ENCODE measurements at regions not wholly inside any gene's neighbourhood (a gene's known extent, or its start where the extent isn't known, plus 50 kb on each side); places are given as distances from the start of the nearest gene placed in this dataset.
"Not testable (repeated sequence)": the region's sequence is repeated elsewhere in the genome, so short reads cannot be mapped to it uniquely, and the experiment has no call there.

DNA sequence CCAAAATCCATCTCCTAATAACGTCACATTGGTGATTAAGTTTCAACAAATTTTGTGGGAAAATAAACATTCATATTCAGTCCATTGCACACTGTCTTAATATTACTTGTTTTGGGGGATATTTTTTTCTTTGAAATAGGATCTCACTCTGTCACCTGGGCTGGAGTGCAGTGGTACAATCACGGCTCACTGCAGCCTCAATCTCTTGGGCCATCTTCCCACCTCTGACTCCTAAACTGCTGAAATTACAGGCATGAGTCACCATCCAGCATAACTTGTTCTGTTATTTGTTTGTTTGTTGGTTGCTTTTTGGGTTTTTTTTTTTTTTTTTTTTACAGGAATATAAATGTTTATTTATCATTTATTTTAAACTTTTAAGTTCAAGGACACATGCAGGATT, 556.1 kb upstream of the SLITRK6 start:
- Histone ChIP-seq H3K9me3 (ENCODE audit: low read length) (no peaks in the 10 kb centered on the region), H3K4me2 (ENCODE audit: low read length) (no peak overlapping the region), H3K79me2 (ENCODE audit: insufficient read depth, low read length) (no peaks in the 10 kb centered on the region; the same call in 1 of the 2 replicates), H3K9ac (ENCODE audit: low read length) (no peak overlapping the region), H2AFZ (ENCODE audit: low read length) (no peak overlapping the region), H3K9me2 (ENCODE audit: low read depth, low read length) (no peaks in the 10 kb centered on the region), H3K4me1 (ENCODE audit: insufficient read depth, low read length, severe bottlenecking) (peaks cover 7% of the 10 kb centered on the region), H4K20me1 (ENCODE audit: insufficient read depth, low read length) (no peaks in the 10 kb centered on the region), H3K27me3 (ENCODE audit: insufficient read depth, low read length) (no peaks in the 10 kb centered on the region), H3K36me3 (ENCODE audit: insufficient read depth, low read length) (no peaks in the 10 kb centered on the region), H3K27ac (ENCODE audit: low read depth, low read length, poor library complexity, severe bottlenecking) (no peak overlapping the region), H3F3A (ENCODE audit: insufficient read depth, low read length) (no peaks in the 10 kb centered on the region), H3K4me3 (ENCODE audit: low read depth, low read length, poor library complexity, severe bottlenecking) (no peak overlapping the region)
- TF ChIP-seq, protein P1, sequence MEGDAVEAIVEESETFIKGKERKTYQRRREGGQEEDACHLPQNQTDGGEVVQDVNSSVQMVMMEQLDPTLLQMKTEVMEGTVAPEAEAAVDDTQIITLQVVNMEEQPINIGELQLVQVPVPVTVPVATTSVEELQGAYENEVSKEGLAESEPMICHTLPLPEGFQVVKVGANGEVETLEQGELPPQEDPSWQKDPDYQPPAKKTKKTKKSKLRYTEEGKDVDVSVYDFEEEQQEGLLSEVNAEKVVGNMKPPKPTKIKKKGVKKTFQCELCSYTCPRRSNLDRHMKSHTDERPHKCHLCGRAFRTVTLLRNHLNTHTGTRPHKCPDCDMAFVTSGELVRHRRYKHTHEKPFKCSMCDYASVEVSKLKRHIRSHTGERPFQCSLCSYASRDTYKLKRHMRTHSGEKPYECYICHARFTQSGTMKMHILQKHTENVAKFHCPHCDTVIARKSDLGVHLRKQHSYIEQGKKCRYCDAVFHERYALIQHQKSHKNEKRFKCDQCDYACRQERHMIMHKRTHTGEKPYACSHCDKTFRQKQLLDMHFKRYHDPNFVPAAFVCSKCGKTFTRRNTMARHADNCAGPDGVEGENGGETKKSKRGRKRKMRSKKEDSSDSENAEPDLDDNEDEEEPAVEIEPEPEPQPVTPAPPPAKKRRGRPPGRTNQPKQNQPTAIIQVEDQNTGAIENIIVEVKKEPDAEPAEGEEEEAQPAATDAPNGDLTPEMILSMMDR (IDR thresholded peaks at IDR 0.05; ENCODE audit: low read length), result no peak
- TF ChIP-seq EZH2 (IDR thresholded peaks at IDR 0.05; ENCODE audit: borderline replicate concordance, low read length), result no peak

DNA sequence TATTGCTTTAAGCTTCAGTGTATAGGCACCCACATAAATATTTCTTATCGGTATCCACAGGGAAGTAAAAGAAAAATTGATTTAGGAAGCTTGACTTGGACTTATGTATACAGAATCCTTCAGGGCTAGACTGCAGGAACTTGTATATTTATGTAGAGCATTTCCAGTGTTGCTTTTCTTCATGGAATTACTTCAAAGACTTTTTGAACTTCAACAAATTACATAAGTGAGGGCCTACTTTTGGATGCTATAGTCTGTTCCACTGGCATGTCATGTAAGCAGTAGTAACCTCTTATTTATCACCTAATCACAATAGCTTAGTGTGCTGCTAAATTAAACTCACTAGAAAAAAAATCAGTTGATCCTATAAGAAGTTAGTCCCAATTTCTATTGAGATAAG, 557.9 kb upstream of the SLITRK6 start:
- H3K4me1 ChIP-seq (ENCODE audit: insufficient read depth, low read length, severe bottlenecking), result peaks cover 1% of the 10 kb centered on the region
- TF ChIP-seq, protein P1 (IDR thresholded peaks at IDR 0.05; ENCODE audit: low read length), result no peak
- no peak for TF ChIP-seq EZH2 (IDR thresholded peaks at IDR 0.05; ENCODE audit: borderline replicate concordance, low read length)
- no peaks in the 10 kb centered on the region for H3K36me3 ChIP-seq (ENCODE audit: insufficient read depth, low read length)
- no peak overlapping the region for H3K9ac ChIP-seq (ENCODE audit: low read length)
- H3K4me3 ChIP-seq (ENCODE audit: low read depth, low read length, poor library complexity, severe bottlenecking), result no peak overlapping the region
- no peaks in the 10 kb centered on the region; the same call in 1 of the 2 replicates for H3K79me2 ChIP-seq (ENCODE audit: insufficient read depth, low read length)
- no peak overlapping the region for H3K27ac ChIP-seq (ENCODE audit: low read depth, low read length, poor library complexity, severe bottlenecking)
- no peak overlapping the region for H3K4me2 ChIP-seq (ENCODE audit: low read length)
- H3K9me3 ChIP-seq (ENCODE audit: low read length), result no peaks in the 10 kb centered on the region
- no peaks in the 10 kb centered on the region for H3K27me3 ChIP-seq (ENCODE audit: insufficient read depth, low read length)
- H3K9me2 ChIP-seq (ENCODE audit: low read depth, low read length), result no peaks in the 10 kb centered on the region
- H2AFZ ChIP-seq (ENCODE audit: low read length), result no peak overlapping the region
- no peaks in the 10 kb centered on the region for H3F3A ChIP-seq (ENCODE audit: insufficient read depth, low read length)
- H4K20me1 ChIP-seq (ENCODE audit: insufficient read depth, low read length), result no peaks in the 10 kb centered on the region

DNA sequence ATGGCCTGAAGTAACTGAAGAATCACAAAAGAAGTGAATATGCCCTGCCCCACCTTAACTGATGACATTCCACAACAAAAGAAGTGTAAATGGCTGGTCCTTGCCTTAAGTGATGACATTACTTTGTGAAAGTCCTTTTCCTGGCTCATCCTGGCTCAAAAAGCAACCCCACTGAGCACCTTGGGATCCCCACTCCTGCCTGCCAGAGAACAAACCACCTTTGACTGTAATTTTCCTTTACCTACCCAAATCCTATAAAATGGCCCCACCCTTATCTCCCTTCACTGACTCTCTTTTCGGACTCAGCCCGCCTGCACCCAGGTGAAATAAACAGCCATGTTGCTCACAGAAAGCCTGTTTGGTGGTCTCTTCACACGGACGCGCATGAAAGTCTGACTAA, 564.5 kb upstream of the SLITRK6 start:
- H2AFZ ChIP-seq (ENCODE audit: low read length); H3K79me2 ChIP-seq (ENCODE audit: insufficient read depth, low read length); H3K9me2 ChIP-seq (ENCODE audit: low read depth, low read length); H3F3A ChIP-seq (ENCODE audit: insufficient read depth, low read length); H3K27me3 ChIP-seq (ENCODE audit: insufficient read depth, low read length); H4K20me1 ChIP-seq (ENCODE audit: insufficient read depth, low read length); H3K4me1 ChIP-seq (ENCODE audit: insufficient read depth, low read length, severe bottlenecking); H3K9ac ChIP-seq (ENCODE audit: low read length); H3K4me2 ChIP-seq (ENCODE audit: low read length); H3K9me3 ChIP-seq (ENCODE audit: low read length); H3K27ac ChIP-seq (ENCODE audit: low read depth, low read length, poor library complexity, severe bottlenecking); H3K36me3 ChIP-seq (ENCODE audit: insufficient read depth, low read length); H3K4me3 ChIP-seq (ENCODE audit: low read depth, low read length, poor library complexity, severe bottlenecking): not testable (repeated sequence)

DNA sequence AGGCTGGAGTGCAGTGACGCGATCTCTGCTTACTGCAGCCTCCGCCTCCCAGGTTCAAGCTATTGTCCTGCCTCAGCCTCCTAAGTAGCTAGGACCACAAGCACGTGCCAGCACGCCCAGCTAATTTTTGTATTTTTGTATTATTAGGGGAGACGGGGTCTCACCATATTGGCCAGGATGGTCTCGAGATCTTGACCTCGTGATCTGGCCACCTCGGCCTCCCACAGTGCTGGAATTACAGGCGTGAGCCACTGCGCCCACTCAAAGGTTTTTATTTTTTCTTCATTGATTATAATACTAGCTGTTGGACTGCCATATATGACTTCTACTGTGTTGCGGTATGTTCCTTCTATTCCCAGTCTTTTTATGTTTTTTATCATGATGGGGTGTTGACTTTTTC, 569.7 kb upstream of the SLITRK6 start:
- no peak overlapping the region for H3K4me3 ChIP-seq (ENCODE audit: low read depth, low read length, poor library complexity, severe bottlenecking)
- H3K27me3 ChIP-seq (ENCODE audit: insufficient read depth, low read length), result no peaks in the 10 kb centered on the region
- no peaks in the 10 kb centered on the region for H3K36me3 ChIP-seq (ENCODE audit: insufficient read depth, low read length)
- no peak overlapping the region for H3K4me2 ChIP-seq (ENCODE audit: low read length)
- no peaks in the 10 kb centered on the region for H3K79me2 ChIP-seq (ENCODE audit: insufficient read depth, low read length)
- H4K20me1 ChIP-seq (ENCODE audit: insufficient read depth, low read length), result no peaks in the 10 kb centered on the region
- no peak for TF ChIP-seq EZH2 (IDR thresholded peaks at IDR 0.05; ENCODE audit: borderline replicate concordance, low read length)
- TF ChIP-seq, protein P1 (IDR thresholded peaks at IDR 0.05; ENCODE audit: low read length), result no peak
- no peaks in the 10 kb centered on the region for H3F3A ChIP-seq (ENCODE audit: insufficient read depth, low read length)
- no peaks in the 10 kb centered on the region for H3K4me1 ChIP-seq (ENCODE audit: insufficient read depth, low read length, severe bottlenecking)
- no peak overlapping the region for H3K9ac ChIP-seq (ENCODE audit: low read length)
- H2AFZ ChIP-seq (ENCODE audit: low read length), result no peak overlapping the region
- H3K27ac ChIP-seq (ENCODE audit: low read depth, low read length, poor library complexity, severe bottlenecking), result no peak overlapping the region
- no peaks in the 10 kb centered on the region for H3K9me2 ChIP-seq (ENCODE audit: low read depth, low read length)
- no peaks in the 10 kb centered on the region for H3K9me3 ChIP-seq (ENCODE audit: low read length)

Measured in OCI-LY1 (cell line).